ENCODE measurements at regions not wholly inside any gene's neighbourhood (a gene's known extent, or its start where the extent isn't known, plus 50 kb on each side); places are given as distances from the start of the nearest gene placed in this dataset.

DNA sequence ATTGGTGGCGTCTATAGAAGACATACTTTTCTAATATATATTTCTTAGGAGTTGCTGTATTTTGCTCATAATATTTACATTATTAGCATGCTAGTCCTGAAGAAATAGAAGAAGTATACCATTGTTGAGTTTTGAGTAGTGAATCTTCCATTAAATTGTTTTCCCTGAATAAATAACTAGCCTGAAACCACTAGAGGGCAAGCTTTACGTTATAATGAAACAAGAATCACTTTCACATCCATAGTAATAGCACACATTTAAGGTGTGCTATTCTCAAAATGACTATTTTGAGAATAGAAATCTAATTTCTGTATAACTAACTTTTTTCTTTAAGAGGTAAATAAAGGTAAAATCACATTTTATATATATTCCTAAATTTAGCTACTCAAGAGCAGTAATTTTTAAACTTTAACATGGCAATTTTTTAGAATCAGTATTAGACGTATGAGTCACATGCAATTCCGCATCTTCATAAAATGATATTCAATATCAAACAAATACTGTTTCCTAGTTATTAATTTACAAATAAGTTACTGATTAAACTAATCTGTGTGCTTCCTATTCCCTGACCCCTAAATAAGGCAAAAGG lies 213.2 kb upstream of the MANEA start:
- DNase-seq: peak; percentile 0

DNA sequence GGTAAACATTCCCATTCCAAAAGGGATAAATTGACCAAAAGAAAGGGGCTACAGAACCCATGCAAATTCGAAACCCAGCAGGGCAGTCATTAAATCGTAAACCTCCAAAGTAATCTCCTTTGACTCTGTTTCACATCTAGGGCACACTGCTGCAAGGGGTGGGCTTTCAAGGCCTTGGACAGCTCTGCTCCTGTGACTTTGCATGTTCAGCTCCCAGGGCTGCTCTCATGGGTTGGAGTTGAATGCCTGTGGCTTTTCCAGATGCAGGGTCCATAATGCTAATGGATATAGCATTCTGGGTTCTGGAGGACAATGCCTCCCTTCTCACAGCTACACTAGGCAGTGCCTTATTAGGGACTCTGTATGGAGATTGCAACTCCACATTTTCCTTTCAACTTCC lies 211.9 kb upstream of the MANEA start:
- DNase-seq: no peak

DNA sequence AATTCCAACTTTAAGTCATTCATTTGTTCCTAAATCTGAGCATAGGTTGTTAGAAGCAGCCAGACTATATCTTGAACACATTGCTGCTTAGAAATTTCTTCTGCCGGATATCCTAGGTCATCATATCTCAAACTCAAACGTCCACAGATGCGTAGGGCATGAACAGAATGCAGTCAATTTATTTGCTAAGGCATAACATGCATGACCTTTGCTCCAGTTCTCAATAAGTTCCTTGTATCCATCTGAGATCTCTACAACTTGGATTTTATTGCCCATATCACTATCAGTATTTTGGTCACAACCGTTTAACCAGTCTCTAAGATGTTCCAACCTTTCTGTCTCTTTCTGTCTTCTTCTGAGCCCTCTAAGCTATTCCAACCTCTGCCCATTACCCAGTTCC lies 210.9 kb upstream of the MANEA start:
- DNase-seq: no peak

DNA sequence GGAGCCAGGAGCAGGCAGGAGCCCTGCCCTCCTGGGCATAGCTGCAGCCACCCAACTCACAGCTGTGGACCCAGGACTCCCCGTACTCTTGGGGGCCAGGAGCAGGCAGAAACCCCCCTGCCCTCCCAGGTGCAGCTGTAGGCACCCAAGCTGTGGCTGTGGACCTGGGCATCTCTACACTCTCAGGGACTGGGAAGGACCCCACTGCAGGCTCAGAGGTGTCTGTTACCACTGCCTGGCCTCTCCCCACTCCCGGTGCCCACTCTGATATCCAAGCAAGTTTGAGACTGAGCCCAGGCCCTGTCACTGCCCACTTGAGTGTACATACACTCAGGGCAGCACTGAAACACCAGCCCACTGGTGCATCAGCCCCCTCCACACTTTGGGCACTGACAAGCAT lies 193.5 kb upstream of the MANEA start:
- DNase-seq: no peak

DNA sequence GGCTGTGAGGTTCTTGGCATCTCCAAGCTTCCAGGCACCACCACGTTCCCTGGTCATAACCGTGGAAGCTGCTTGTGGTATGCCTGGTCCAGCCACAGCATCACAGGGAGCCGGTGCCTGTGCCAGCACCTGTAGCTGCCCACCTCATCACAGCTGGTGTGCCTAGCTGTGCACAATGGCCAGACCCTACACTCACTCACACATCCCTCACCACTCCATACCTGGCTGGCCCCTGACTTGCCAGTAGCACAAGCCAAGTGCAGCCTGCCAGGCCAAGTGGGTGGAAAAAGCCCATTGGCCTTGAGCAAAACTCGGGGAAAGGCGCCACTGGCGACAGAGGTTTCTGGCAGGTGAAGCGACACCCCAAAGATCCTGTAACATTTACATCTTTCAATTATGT lies 192.3 kb upstream of the MANEA start:
- no peak for DNase-seq

DNA sequence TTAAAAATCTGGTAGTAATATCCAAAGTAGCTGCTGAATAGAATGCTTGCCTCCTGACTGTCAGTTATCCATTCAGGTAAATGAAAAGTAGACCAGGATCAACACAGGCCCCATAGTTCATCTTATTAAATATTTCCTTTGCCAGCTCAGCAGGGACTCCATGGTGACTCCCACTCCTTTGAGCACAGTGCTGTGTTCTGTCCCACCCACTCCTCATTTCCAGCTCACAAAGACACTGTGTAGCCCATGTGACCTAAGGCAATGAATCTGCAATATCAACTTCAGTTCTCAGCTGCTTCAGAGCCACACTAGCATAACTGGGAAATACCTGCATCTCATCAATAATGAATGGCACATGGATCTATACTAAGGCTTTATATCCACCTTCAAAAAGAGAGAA lies 189.5 kb upstream of the MANEA start:
- no peak for DNase-seq

DNA sequence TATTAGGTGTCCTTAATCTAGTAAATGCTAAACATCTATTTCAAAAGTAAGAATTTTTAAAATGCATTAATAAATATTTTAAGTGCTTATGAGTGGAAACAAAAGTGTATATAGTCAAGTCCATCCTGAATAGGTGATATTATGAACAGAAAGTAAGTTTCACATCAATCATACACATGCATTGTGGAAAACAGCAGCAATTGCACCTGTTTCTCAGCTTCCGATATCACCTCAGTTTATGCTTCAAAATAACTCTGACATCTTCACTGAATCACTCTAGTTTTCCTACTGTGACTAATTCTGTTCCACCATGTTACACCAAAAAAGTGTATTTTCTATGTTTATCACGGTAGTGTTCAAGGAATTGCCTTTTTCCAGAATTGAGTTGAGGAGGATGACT lies 172.6 kb upstream of the MANEA start:
- DNase-seq: no peak

DNA sequence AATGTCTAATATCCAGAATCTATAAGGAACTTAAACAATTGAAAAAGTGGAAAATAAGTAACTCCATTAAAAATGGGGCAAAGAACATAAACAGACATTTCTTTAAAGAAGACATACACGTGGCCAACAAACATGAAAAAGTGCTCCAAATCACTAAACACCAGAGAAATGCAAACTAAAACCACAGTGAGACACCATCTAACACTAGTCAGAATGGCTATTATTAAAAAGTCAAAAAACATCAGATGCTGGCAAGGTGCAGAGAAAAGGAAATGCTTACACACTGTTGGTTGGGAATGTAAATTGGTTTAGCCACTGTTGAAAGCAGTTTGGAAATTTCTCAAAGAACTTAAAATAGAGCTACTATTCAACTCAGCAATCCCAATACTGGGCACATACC lies 169.2 kb upstream of the MANEA start:
- no peak for DNase-seq

DNA sequence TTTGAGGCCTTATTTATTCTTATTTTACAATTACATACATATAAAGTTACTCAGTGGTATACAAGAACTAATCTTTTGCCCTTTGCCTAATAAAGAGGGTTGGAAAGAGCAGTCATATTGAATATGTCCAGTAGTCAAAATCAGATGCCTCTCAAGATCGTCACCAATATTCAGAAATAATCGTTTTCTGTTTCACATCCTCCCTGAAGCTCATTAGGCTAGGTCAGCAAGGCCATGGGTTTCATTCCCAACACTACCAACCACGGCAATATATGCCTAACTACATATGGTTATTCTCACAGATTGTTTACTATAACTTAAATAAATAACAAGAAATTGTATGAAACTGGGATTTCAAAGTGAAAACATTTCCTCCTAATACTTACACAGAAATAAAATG lies 167.2 kb upstream of the MANEA start:
- DNase-seq: no peak

DNA sequence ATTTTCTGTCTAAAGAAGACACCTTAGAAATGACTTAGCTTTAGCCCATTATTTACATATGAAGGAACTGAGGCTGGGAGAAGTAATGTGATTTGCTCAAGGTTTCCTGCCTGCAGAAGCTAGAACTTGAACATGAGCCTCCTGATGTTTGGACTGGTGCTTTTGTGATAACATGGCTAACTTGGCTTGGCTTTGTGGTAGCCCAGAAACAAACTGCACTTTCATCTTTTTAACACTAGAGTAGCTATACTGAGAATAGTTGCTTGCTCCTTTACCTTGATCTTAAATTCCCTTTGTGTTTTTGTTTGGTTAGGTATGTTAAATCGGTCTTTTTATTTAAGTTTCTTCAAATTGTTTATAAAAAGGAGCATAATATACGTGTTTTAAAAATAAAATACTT lies 163.5 kb upstream of the MANEA start:
- no peak for DNase-seq

DNA sequence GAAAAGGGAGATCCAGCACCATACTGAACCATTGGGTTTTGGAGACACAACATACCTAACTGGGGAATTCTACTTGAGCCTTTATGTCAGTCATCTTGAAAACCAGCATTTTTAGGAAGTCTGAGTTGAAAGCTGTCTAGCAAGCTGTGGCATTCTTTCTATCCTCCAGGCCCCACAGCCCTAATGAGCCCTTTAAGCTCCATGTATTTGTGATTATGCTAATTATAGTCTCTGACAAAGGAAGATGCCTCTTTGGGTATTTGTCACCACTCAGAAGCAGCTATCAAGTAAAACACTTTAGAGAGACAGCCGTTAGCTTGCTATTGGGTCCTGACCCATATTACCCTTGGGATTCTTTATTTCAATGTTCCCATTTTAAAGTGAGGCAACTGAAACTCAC lies 159.5 kb upstream of the MANEA start:
- no peak for DNase-seq

DNA sequence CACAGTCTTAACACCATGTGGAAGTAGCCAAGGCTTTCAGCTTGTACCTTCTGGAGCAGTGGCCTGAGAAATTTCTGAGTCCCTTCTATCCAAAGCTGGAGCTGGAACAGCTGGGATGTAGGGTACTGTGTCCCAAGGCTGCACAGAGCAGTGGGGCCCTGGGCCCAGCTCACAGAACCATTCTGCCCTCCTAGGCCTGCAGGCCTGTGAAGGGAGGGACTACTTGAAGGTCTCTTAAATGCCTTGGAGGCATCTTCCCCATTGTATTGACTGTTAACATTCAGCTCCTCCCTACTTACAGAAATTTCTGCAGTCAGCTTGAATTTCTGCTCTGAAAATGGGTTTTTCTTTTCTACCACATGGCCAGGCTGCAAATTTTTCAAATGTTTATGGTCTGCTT lies 156.5 kb upstream of the MANEA start:
- DNase-seq: no peak

DNA sequence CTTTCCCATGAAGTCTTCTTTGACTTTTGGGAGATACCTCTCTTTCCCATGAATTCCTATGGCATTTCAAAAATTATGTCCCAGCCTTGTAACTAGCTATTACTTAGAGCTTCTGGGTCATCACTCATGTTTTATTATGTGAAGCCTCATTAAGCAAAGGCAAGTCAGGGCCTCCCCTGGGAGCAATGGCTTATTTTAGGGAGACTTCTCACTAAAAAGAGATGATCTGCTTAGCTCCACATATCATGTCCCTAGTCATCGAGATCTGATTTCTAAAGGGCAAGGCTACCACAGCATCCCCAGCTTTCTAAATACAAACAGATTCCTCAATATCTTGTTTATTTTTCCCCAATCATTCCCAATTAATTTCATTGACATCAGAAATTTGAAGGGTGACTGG lies 154.0 kb upstream of the MANEA start:
- no peak for DNase-seq

DNA sequence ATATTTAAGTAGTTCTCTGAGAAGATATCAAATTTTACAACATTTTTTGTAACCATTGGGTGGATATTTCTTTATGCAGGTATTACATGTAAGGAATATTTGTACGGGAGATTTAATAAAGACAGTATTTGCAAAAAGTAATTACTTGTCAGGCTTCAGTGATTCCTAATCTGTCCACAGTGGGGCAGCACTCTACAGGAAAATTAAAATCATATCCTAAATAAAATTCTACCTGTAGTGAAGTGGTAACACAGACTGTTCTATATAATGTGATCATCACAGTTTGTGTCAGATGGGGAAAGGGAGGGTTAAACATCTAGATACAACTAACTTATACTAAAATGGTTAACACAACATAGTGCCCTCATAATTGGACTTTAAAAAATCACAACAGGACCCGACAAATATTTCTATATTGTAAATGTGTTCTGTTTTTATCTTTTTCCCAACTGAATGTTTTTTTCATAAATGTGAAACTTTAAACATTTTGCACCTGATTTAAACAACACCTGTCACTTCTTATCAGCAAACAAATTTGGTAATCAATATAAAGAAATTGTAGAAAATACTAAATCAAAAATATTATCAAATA lies 145.6 kb upstream of the MANEA start:
- DNase-seq: no peak

DNA sequence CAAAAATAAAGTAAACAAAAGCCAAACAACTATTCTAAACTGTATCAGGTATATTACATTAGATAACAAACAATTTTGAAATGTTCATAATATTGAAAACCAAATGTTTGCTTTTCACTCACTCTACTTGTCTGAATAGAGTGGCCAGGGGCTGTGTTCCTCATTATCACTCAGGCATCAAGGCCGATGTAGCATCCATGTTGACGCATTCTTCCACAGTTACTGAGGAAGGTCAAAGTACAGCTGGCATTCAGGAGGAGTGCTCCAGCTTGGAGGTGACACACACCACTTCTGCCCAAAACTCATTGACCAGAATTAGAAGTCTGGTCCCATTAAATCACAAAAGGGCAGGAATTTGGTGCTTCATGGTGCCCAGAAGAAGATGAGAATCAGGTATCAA lies 137.6 kb upstream of the MANEA start:
- no peak for DNase-seq

DNA sequence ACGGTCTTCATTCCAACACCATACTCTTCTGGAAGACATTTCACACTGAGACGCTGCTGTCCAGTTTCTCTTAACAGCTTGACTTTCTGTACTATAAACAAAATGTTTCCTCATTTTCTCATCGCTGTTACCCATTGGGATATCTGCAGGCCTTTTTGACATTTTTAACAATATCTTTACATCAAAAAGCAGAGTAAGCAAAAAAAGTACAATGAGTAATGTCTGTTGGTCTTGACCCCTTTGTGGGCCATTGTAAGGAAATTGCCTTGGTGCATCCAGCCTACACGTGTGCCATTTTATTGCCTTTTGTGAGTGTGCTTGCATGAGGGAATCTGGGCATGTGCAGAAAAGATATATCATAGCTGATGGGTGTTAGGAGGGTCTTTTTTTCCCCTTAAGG lies 129.1 kb upstream of the MANEA start:
- DNase-seq: no peak

DNA sequence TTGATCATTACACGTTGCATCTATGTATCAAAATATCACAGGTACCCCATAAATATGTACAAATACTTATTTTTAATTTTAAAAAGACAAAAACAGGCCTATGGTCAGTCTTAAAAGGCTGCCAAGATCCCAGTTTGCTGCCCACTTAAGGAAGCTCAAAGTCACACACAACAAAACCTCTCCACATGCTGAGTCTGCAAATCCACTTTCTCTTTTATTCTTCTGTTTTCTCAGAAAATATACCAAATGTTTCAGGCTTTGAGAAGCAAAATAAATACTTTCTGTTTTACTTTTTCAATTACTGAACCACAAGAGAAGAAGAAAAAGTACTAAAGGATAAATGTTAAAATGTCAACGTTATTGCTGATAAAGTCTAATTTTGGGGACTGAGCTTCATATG lies 107.8 kb upstream of the MANEA start:
- DNase-seq: no peak

DNA sequence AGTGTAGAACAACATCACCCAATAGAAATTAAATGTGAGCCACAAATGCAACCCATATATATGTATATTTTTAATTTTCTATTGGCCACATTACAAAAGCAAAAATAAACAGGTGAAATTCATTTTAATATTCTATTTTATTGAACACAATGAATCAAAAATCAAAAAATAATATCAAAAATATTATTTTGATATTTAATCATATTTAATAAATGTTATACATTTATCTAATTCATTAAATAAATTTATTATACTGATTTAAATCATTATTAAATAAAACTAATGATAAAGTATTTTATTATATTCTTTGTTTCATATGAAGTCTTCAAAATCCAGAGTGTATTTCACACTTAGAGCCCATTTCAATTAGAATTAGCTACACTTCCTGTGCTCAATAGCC lies 98.4 kb upstream of the MANEA start:
- DNase-seq: no peak

DNA sequence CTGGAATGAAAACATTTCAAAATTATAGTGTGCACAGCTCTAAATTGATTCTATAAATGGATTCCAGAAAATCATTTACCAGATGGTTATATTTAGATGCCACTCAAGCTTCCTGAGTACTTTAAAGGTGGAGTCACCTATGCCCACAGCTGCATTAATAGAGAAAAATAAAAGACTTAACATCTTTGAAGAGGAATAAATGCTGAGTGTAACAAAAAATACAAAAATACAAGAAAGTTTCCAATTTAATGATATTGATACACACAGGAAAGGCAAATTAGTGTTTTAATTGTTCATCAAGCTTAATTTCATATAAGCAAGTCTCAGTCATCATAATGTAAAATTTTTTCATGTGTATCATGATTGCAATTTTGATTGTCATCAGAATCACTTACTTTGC lies 89.5 kb upstream of the MANEA start:
- DNase-seq: no peak

DNA sequence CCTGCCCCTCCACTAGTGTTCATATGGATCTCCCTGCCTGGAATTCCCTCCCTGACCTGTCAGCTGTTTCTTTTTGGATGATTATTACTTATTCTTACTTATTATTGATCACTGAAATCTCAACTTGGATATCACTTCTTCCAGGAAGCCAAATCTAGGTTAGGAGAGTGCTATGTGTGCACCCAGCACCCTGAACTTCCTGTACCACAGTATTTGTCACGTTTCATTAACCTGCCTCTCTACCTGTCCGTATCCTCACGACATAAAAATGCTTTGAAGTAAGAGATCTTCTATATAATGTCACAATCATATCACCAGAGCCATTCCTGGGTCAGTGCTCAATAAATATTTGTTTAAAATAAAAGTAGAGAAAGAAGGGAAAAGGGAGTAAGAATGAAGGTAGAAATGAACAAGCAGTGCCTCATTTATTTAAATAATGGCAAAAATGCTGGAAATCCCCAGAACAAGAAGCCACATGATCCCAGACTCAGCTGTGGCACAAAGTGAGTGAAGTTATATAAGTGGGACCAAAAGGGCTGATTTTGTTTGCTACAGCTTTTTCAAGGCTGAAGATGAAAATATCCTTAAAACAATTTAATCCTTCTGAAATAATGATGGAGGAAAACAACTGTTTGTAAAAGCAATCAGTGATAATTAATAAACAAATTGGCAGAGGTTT lies 88.0 kb upstream of the MANEA start:
- no peak for DNase-seq

DNA sequence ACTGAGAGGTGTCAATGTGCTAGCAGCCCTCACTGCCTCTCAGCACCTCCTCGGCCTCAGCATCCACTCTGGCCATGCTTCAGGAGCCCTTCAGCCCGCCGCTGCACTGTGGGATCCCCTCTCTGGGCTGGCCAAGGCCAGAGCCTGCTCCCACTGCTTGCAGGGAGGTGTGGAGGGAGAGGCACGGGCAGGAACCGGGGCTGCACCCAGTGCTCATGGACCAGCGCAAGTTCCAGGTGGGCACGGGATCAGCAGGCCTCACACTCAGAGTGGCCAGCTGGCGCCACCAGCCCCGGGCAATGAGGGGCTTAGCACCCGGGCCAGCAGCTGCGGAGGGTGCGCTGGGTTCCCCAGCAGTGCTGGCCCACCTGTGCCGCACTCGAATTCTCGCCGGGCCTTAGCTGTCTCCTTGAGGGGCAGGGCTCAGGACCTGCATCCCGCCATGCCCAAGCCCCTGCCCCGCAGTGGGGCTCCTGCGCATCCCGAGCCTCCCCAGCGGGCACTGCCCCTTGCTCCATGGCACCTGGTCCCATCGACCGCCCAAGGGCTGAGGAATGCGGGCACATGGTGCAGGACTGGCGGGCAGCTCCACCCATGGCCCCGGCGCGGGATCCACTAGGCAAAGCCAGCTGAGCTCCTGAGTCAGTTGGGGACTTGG lies 80.4 kb upstream of the MANEA start:
- no peak for DNase-seq

DNA sequence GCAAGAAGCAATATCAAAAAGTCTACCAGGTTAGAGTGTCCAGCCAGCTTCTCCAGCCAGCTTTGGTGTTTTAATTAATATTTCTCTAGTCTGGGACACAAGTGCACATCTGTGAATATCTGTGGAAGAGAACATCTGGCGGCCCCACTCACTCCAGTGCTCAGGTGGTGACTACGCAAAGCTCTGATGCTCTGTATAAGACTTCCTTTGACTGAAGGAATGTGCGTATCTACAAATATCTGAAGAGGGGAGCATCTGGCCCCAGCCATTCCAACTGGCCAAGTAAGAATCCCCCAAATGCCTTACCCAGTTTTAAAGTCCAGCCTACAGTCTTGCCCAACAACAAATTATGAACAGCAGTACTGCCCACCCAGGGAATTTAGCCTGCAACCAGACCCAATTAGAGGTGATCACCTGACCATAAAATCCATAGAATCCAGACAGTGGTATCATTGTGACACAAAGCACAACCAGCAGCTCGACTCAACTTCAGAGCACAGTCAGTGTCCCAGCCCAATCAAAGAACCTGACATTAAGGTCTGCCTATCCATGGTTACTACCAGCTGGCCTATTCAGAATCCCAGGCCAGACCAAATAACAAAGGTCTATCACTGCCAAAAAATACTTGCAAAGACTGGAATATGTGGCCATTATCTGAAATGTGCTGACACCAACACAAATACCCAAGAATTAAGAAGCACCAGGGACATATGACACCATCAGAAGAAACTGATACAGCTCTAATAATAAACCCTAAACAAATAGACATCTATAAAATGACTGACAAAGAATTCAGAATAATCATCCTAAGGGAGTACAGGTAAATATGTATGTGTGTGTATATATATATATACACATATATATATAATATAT lies 76.1 kb upstream of the MANEA start:
- no peak for DNase-seq

DNA sequence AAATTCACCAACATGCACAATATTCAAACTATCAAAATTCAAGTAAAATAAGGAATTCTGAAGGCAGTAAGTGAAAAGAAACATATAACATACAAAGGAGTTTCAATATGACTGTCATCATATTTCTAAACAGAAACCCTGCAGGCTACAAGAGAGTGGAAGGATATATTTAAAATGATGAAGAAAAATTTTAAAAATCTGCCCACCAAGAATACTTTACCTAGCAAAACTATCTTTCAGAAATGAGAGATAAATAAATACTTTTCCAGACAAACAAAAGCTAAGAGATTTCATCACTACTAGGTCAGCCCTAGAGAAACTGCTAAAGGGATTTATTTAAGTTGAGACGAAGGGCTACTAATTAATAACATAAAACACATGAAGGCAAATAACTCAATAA lies 73.8 kb upstream of the MANEA start:
- no peak for DNase-seq

DNA sequence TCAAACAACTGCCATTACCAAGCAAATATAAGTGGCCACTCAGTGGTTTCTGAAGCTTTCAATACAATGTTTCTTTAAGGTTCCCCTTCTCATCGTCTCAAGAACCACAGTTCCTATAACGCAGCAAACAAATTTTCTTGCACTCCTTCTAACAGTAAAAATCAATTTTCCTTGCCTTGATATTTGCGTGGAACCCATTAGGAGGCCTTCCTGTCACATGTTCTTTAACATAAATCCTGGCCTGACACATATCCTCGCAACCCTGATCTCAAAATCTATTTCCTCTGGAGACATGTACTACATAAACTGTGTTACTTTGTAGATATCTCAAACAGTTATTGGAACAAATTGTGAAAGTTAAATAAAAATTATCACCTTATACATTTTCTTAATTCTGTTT lies 65.9 kb upstream of the MANEA start:
- no peak for DNase-seq
